Activated CD8-positive, alpha-beta memory T cell treated with anti-CD3 and anti-CD28 coated beads for 48 hours (primary cell): ENCODE measurements at regions not wholly inside any gene's neighbourhood (a gene's known extent, or its start where the extent isn't known, plus 50 kb on each side); places are given as distances from the start of the nearest gene placed in this dataset.
"Not testable (repeated sequence)": the region's sequence is repeated elsewhere in the genome, so short reads cannot be mapped to it uniquely, and the experiment has no call there.

Experiments used
- DNase-seq, 3 experiments: peaks; one replicate each; pipeline ENCODE4 v3.0.0-alpha.2; 2020; ENCODE audit warnings: low read depth in 2 of 3, low spot score in 2 of 3

- no peak for DNase-seq
Measured at GRCh38 chr15:31504462-31504839, 177.8 kb downstream of the KLF13 start.

- not testable (repeated sequence) for DNase-seq
Measured at GRCh38 chr15:31507573-31507972, 180.9 kb downstream of the KLF13 start.

GRCh38 chr15:31508656-31509055, 182.0 kb downstream of the KLF13 start:
- no peak for DNase-seq

GRCh38 chr15:31510057-31510456, 183.4 kb downstream of the KLF13 start:
- DNase-seq, result no peak

GRCh38 chr15:31511707-31512310, 185.2 kb downstream of the KLF13 start:
- DNase-seq, result peak in 1 of 3 experiments; percentile 39

GRCh38 chr15:31513178-31513577, 186.5 kb downstream of the KLF13 start:
- no peak for DNase-seq

- DNase-seq, result no peak
Measured at GRCh38 chr15:31516440-31516839, 189.8 kb downstream of the KLF13 start.

- DNase-seq, result no peak
Measured at GRCh38 chr15:31516874-31517273, 190.2 kb downstream of the KLF13 start.

GRCh38 chr15:31517711-31518110, 191.1 kb downstream of the KLF13 start:
- DNase-seq, result no peak

- no peak for DNase-seq
Measured at GRCh38 chr15:31522028-31522427, 195.4 kb downstream of the KLF13 start.

GRCh38 chr15:31523027-31523654, 196.5 kb downstream of the KLF13 start:
- no peak for DNase-seq

- no peak for DNase-seq
Measured at GRCh38 chr15:31523655-31524049, 197.0 kb downstream of the KLF13 start.

GRCh38 chr15:31525185-31525695, 198.6 kb downstream of the KLF13 start:
- no peak for DNase-seq

- DNase-seq, result no peak
Measured at GRCh38 chr15:31525988-31526665, 199.5 kb downstream of the KLF13 start.

GRCh38 chr15:31526916-31527690, 200.5 kb downstream of the KLF13 start:
- no peak for DNase-seq

GRCh38 chr15:31528846-31529245, 202.2 kb downstream of the KLF13 start:
- DNase-seq, result no peak

- no peak for DNase-seq
Measured at GRCh38 chr15:31537770-31538592, 211.3 kb downstream of the KLF13 start.

- no peak for DNase-seq
Measured at GRCh38 chr15:31540633-31541032, 214.0 kb downstream of the KLF13 start.

GRCh38 chr15:31544361-31544760, 217.7 kb downstream of the KLF13 start:
- no peak for DNase-seq

GRCh38 chr15:31545257-31545656, 218.6 kb downstream of the KLF13 start:
- DNase-seq, result no peak
